Osteoblast (primary cell): ENCODE measurements at regions not wholly inside any gene's neighbourhood (a gene's known extent, or its start where the extent isn't known, plus 50 kb on each side); places are given as distances from the start of the nearest gene placed in this dataset.

Experiments
- DNase-seq: peaks from one replicate; pipeline ENCODE4 v3.0.0; 2011; ENCODE audit warnings: low spot score, mixed read lengths; ENCODE audit not compliant: insufficient read length; ENCODE audit errors: missing footprints
- H2AFZ ChIP-seq: 2 replicates; pipeline ENCODE4 v1.6.0; 2011; ENCODE audit warnings: mild to moderate bottlenecking, low read length
- H3K27ac ChIP-seq: 2 replicates; pipeline ENCODE4 v1.5.1; 2011; ENCODE audit warnings: mild to moderate bottlenecking, low read depth, low read length, moderate library complexity
- H3K27me3 ChIP-seq: 2 replicates; pipeline ENCODE4 v1.6.0; 2012; ENCODE audit warnings: mild to moderate bottlenecking, control low read depth, inconsistent platforms, low read length, moderate library complexity; ENCODE audit not compliant: insufficient read depth
- H3K36me3 ChIP-seq: 2 replicates; pipeline ENCODE4 v1.5.1; 2011; ENCODE audit warnings: mild to moderate bottlenecking, low read length, control low read depth, moderate library complexity; ENCODE audit not compliant: insufficient read depth
- H3K4me1 ChIP-seq: 2 replicates; pipeline ENCODE4 v1.5.1; 2011; ENCODE audit warnings: mild to moderate bottlenecking, low read length, control low read depth, moderate library complexity; ENCODE audit not compliant: insufficient read depth
- H3K4me2 ChIP-seq: 2 replicates; pipeline ENCODE4 v1.6.0; 2011; ENCODE audit warnings: mild to moderate bottlenecking, low read length; ENCODE audit not compliant: insufficient read depth
- H3K4me3 ChIP-seq: fragments of 200-600 bp; sonication (generic); 3 replicates; pipeline ENCODE4 v1.5.1; 2012; ENCODE audit warnings: mild to moderate bottlenecking, low read length, inconsistent platforms; ENCODE audit not compliant: insufficient read depth
- H3K79me2 ChIP-seq: 2 replicates; pipeline ENCODE4 v1.6.0; 2012; ENCODE audit warnings: mild to moderate bottlenecking, low read length, control low read depth, inconsistent platforms; ENCODE audit not compliant: insufficient read depth
- H3K9me3 ChIP-seq: 2 replicates; pipeline ENCODE4 v1.5.1; 2011; ENCODE audit warnings: low read depth, low read length, control low read depth
- H4K20me1 ChIP-seq: 2 replicates; pipeline ENCODE4 v1.6.0; 2012; ENCODE audit warnings: mild to moderate bottlenecking, low read length, control low read depth; ENCODE audit not compliant: insufficient read depth
- TF ChIP-seq, protein P1 (sequence below): IDR thresholded peaks from 2 replicates; pipeline ENCODE4 v1.5.1; 2011; ENCODE audit warnings: mild to moderate bottlenecking, low read depth, low read length, moderate library complexity; ENCODE audit errors: extremely low read depth

- Histone ChIP-seq H3K4me2 (no peak overlapping the region), H3K79me2 (no peaks in the 10 kb centered on the region), H3K4me3 (no peak overlapping the region), H3K36me3 (no peaks in the 10 kb centered on the region), H3K4me1 (no peaks in the 10 kb centered on the region), H4K20me1 (no peaks in the 10 kb centered on the region), H3K9me3 (no peaks in the 10 kb centered on the region), H3K27ac (no peak overlapping the region), H2AFZ (no peak overlapping the region), H3K27me3 (no peaks in the 10 kb centered on the region)
- DNase-seq = no peak
- TF ChIP-seq, protein P1, sequence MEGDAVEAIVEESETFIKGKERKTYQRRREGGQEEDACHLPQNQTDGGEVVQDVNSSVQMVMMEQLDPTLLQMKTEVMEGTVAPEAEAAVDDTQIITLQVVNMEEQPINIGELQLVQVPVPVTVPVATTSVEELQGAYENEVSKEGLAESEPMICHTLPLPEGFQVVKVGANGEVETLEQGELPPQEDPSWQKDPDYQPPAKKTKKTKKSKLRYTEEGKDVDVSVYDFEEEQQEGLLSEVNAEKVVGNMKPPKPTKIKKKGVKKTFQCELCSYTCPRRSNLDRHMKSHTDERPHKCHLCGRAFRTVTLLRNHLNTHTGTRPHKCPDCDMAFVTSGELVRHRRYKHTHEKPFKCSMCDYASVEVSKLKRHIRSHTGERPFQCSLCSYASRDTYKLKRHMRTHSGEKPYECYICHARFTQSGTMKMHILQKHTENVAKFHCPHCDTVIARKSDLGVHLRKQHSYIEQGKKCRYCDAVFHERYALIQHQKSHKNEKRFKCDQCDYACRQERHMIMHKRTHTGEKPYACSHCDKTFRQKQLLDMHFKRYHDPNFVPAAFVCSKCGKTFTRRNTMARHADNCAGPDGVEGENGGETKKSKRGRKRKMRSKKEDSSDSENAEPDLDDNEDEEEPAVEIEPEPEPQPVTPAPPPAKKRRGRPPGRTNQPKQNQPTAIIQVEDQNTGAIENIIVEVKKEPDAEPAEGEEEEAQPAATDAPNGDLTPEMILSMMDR = no peak
Observed at GRCh38 chr5:87899721-87900131, 368.9 kb downstream of the TMEM161B start.

DNA sequence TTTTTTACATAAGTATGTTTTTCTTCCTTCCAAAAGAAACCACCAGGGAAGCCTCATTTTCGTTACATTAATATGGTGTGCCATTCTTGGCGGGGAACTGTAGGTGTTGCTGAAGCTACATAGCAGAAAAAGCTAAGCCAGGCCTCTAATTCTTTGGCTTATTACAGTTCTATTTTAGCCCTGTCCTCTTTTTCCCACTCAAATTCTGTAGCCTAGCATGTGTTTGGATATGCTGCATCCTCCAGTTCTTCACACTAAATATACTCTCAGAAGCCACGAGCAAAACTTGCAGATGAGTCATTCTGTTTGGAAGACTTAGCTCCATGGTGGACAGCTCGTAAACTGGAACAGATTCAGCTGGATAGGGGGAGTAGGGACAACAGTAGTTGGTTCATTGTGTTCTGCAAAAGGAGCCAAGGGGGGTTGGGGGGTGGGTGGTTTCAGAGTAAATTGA lies 369.4 kb downstream of the TMEM161B start:
- Histone ChIP-seq H2AFZ (no peak overlapping the region), H3K4me1 (no peaks in the 10 kb centered on the region), H3K36me3 (no peaks in the 10 kb centered on the region), H3K9me3 (no peaks in the 10 kb centered on the region), H3K4me3 (no peak overlapping the region), H3K4me2 (no peak overlapping the region), H3K27ac (no peak overlapping the region), H4K20me1 (no peaks in the 10 kb centered on the region), H3K27me3 (no peaks in the 10 kb centered on the region), H3K79me2 (no peaks in the 10 kb centered on the region)
- no peak for DNase-seq
- TF ChIP-seq, protein P1 = no peak

GRCh38 chr5:87898574-87898973 lies 370.1 kb downstream of the TMEM161B start:
- Histone ChIP-seq H4K20me1 (no peaks in the 10 kb centered on the region), H3K79me2 (no peaks in the 10 kb centered on the region), H3K9me3 (no peaks in the 10 kb centered on the region), H2AFZ (no peak overlapping the region), H3K27me3 (no peaks in the 10 kb centered on the region), H3K36me3 (no peaks in the 10 kb centered on the region), H3K4me1 (no peaks in the 10 kb centered on the region), H3K4me2 (no peak overlapping the region), H3K27ac (no peak overlapping the region), H3K4me3 (no peak overlapping the region)
- TF ChIP-seq, protein P1 = no peak
- no peak for DNase-seq

GRCh38 chr5:87888139-87888538 lies 380.5 kb downstream of the TMEM161B start:
- Histone ChIP-seq H4K20me1 (no peaks in the 10 kb centered on the region), H3K4me3 (no peak overlapping the region), H3K27me3 (no peaks in the 10 kb centered on the region), H3K9me3 (no peaks in the 10 kb centered on the region), H3K4me2 (no peak overlapping the region), H2AFZ (no peak overlapping the region), H3K79me2 (no peaks in the 10 kb centered on the region), H3K36me3 (no peaks in the 10 kb centered on the region), H3K4me1 (no peaks in the 10 kb centered on the region), H3K27ac (no peak overlapping the region)
- TF ChIP-seq, protein P1 = no peak
- no peak for DNase-seq
